GM21723 (cell line): ENCODE measurements at regions not wholly inside any gene's neighbourhood (a gene's known extent, or its start where the extent isn't known, plus 50 kb on each side); places are given as distances from the start of the nearest gene placed in this dataset.

ENCODE experiments used
- ATAC-seq: cut with Tn5 transposase; IDR thresholded peaks from one replicate; pipeline ENCODE4 v1.9.1; 2021; ENCODE audit warnings: mild to moderate bottlenecking, moderate library complexity; ENCODE audit not compliant: unreplicated experiment

GRCh38 chr13:99721606-99722337 lies 220.5 kb downstream of the TM9SF2 start:
- ATAC-seq, result no peak

GRCh38 chr13:99717959-99718674 lies 216.8 kb downstream of the TM9SF2 start:
- ATAC-seq, result no peak

DNA sequence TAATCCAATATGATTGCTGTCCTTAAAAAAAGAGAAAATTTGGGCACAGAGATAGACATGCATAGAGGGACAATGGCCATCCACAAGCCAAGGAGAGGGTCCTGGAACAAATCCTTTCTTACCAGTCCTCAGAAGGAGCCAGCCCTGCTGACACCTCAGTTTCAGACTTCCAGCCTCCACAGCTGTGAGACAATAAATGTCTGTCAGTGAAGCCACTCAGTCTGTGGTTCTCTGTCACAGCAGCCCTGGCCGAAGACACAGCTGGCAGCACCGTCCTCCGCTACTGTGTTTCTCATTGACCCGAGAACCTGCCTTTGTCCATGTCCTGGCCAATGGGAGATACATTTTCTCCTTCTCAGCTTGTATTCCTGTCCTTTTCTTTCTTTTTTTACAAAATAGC lies 207.9 kb downstream of the TM9SF2 start:
- ATAC-seq, result no peak

DNA sequence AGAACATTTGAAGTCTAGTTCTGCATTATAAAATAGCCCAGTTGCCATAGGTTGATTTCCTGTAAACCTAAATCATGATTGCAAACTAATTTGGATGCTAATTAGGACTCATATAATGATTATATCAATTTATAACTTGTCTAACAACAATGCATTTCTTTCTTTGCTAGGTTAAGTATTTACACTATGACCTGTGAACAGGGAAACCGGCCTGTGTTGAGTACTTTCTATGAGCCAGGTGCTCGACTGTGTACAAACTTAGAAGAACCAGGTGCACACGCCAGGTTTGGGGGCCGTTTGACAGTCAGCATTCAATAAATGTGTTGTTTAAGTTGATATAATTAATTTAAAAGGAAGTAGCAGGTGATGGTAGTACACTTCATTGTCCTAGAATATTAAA lies 203.1 kb downstream of the TM9SF2 start:
- ATAC-seq, result no peak

GRCh38 chr13:99703908-99704307 lies 202.6 kb downstream of the TM9SF2 start:
- no peak for ATAC-seq

- ATAC-seq, result no peak
Measured at GRCh38 chr13:99702687-99703319, 201.5 kb downstream of the TM9SF2 start.

DNA sequence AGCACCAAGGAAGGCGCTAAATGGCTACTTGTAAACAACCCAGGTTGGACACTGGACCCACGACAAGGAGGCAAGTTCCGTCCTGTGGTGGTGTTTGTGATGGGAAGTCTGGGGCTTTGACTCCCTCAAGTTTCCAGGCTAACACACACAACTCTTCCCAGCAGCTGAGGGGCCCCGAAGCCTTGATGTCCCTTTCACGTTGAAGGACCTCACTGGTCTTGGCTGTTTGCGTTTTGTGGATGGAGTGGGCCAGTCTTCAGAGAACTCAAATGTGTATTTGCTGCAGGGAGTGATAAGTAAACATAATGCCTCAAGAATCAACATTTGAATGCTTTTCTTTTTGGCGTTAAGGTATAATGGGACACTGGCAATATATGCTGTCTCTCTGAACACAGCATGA lies 199.2 kb downstream of the TM9SF2 start:
- ATAC-seq, result no peak

DNA sequence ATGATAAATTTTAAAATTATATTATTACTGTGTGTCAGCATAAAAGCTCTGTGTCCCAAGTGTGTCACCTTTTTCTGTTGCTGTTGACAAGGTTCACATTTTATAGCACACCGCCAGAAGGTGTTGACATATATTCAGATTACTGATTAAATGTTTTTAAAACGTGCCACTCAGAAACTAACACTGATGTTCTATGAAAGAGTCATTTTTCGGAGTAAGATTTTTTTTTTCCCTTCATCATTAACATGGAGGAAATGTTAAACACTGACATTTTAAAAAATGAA lies 197.5 kb downstream of the TM9SF2 start:
- ATAC-seq, result no peak

DNA sequence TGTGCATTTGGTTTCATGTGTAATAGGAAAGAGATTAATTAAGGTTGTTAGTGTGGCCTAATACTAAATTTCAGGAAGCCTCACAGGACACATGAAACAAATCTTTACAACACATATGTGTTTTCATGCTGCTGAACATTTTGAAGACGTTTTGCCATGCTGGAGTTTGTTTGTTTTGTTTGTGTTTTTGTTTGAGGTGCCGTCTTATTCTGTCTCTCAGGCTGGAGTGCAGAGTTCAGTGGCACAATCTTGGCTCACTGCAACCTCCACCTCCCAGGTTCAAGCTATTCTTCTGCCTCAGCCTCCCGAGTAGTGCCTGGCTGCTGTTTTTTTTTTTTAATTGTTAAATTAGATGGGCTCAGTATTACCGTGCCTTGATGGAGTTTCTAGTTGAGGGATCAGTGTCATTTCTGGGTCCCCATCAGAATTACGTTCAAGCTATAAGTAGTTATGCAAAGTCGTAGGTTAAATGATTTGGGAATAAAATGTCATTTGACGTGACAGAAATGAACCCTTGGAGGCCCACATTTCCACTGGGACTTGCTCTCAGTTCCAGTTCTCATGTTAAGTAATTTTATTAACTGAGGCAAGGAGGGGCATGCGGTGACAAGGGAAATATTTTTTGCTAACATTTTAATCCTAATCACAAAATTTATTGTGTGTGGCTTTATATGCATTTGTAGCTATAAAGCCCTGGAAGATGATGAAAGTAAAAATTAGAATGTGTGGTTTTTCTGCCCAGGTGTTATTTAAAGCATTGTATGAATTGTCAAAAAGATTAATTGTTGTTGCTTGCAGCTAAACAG lies 196.9 kb downstream of the TM9SF2 start:
- no peak for ATAC-seq

DNA sequence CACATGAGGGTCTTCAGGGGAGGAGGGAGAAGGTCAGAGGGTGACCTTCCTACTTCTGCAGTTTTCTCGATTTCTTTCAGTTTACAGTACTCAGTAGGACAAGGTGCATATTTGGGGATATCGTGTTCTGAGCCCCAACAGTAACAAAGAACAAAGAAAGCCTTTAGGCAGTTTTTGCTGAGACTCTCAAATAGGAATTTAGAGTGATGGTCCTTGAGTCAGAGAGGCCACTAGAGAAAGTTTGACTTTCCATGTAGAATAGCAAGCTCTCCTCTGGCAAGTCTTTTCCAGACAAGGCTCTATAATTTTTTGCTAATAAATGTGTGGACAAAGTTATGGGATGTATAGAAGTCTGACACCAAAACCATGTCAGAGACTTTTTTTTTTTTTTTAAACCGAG lies 194.6 kb downstream of the TM9SF2 start:
- no peak for ATAC-seq

- no peak for ATAC-seq
Measured at GRCh38 chr13:99693852-99694611, 192.8 kb downstream of the TM9SF2 start.

GRCh38 chr13:99693351-99693750 lies 192.1 kb downstream of the TM9SF2 start:
- no peak for ATAC-seq

DNA sequence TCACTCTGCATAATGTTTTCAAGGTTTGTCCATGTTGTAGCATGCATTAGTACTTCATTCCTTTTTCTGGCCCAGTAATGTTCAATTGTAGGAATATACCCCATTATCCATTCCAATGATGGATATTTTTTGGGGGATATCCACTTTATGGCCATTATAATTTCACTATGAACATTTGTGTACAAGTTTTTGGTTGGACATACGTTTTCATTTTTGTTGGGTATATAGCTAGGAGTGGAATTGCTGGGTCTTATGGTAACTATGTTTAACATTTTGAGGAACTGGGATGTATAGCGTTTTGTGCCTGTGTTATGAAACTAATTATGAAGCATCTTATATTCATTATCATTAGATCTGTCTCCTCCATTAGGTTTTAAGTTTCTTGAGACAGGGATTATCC lies 191.6 kb downstream of the TM9SF2 start:
- ATAC-seq, result no peak

DNA sequence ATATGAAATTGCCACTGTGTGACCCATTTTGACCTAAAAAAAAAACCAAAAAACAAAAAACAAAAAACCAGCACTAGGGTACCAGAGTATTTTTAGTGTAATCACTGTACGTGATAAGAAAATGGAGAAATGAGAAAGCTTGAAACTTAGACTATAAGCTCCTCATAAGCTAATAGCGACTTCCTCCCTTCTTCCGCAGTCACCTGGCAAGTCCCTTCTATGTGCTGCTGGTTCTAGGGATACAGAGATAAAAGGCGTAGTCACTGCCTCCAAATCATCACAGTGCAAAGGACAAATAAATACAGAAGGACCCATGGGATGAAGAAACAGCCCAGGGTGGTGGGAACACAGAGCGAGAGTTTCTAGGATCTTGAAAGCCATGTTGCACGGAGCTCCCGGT lies 190.3 kb downstream of the TM9SF2 start:
- ATAC-seq, result no peak

GRCh38 chr13:99690426-99691174 lies 189.3 kb downstream of the TM9SF2 start:
- ATAC-seq, result no peak

GRCh38 chr13:99689955-99690354 lies 188.7 kb downstream of the TM9SF2 start:
- no peak for ATAC-seq

- no peak for ATAC-seq
Measured at GRCh38 chr13:99688776-99689175, 187.5 kb downstream of the TM9SF2 start.

- no peak for ATAC-seq
Measured at GRCh38 chr13:99687723-99688397, 186.6 kb downstream of the TM9SF2 start.

DNA sequence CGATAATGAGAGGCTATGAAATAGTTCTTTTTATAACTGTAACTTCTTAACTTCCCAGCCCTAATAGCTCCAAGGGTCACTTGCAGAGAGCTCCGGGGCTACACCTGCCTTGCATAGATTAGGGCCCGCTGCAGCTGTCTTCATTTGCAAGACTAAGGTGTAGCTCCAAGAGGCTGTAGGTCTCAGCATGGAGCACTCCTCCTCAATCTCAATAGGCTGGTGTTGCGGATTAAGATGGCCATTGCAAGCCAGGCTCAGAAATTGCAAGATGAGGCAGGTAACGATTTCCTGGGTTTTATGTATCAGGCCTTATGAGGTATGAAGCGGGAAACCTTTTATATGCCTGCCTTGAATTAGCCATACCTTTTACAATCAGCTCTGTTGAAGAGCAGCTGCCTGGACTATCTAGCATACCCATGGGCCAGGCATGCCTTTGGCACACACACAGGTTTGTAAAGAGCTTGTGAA lies 185.7 kb downstream of the TM9SF2 start:
- no peak for ATAC-seq
